ENCODE measurements at regions not wholly inside any gene's neighbourhood (a gene's known extent, or its start where the extent isn't known, plus 50 kb on each side); places are given as distances from the start of the nearest gene placed in this dataset.

- H3K36me3 Mint-ChIP-seq (ENCODE audit: low read depth) = peaks cover 1% of the 10 kb centered on the region
- H3K4me1 ChIP-seq (ENCODE audit: insufficient read depth) = no peaks in the 10 kb centered on the region
- H3K9me3 Mint-ChIP-seq = peaks cover 2% of the 10 kb centered on the region
- H3K27me3 Mint-ChIP-seq (ENCODE audit: insufficient read depth, low read depth, poor library complexity) = no peaks in the 10 kb centered on the region
- H2AFZ ChIP-seq = no peak overlapping the region
- H3K4me2 ChIP-seq = no peak overlapping the region
- H3K4me3 ChIP-seq = no peak overlapping the region
- no peak for ATAC-seq
- H3K79me2 ChIP-seq (replicated peaks; ENCODE audit: insufficient read depth) = no peaks in the 10 kb centered on the region
- peaks cover 13% of the 10 kb centered on the region for H3K9me2 ChIP-seq (ENCODE audit: insufficient read depth)
- TF ChIP-seq STAT1 (IDR thresholded peaks at IDR 0.05; ENCODE audit: unreplicated experiment) = no peak
- TF ChIP-seq CREB1 (CRISPR knock-in tag; IDR thresholded peaks at IDR 0.05; ENCODE audit: low read depth) = no peak
- TF ChIP-seq REST (IDR thresholded peaks at IDR 0.05; ENCODE audit: unreplicated experiment) = no peak
- no peak for TF ChIP-seq CTCF (conservative IDR thresholded peaks at IDR 0.05; ENCODE audit: low read depth in 2 of 2)
- TF ChIP-seq EZH2 (IDR thresholded peaks at IDR 0.05; ENCODE audit: low read depth, unreplicated experiment) = no peak
- no peak for TF ChIP-seq NANOG (IDR thresholded peaks at IDR 0.05; ENCODE audit: borderline replicate concordance)
- no peak for TF ChIP-seq POLR2AphosphoS5 (IDR thresholded peaks at IDR 0.05; ENCODE audit: low read depth)
- no peak for TF ChIP-seq EZH2phosphoT487 (IDR thresholded peaks at IDR 0.05; ENCODE audit: unreplicated experiment)
- no peaks in the 10 kb centered on the region for H4K20me1 ChIP-seq (replicated peaks; ENCODE audit: insufficient read depth)
- no peaks in the 10 kb centered on the region for H3K4me1 Mint-ChIP-seq
- no peak overlapping the region for H3K27ac Mint-ChIP-seq
- no peaks in the 10 kb centered on the region for H3K27me3 ChIP-seq (ENCODE audit: insufficient read depth)
- H3K27ac ChIP-seq (ENCODE audit: low read depth) = no peak overlapping the region
- H3F3A ChIP-seq (replicated peaks; ENCODE audit: low read depth) = no peaks in the 10 kb centered on the region
- DNase-seq (ENCODE audit: low spot score) = no peak
- H3K4me3 Mint-ChIP-seq = no peak overlapping the region
- H3K36me3 ChIP-seq (ENCODE audit: insufficient read depth) = no peaks in the 10 kb centered on the region
These were observed 402.6 kb downstream of the BCKDHB start for GRCh38 chr6:80508885-80509630.

- peaks cover 6% of the 10 kb centered on the region; the same call in 1 of the 2 replicates for H3K4me1 ChIP-seq (ENCODE audit: insufficient read depth)
- no peak overlapping the region for H3K4me3 Mint-ChIP-seq
- TF ChIP-seq REST (IDR thresholded peaks at IDR 0.05; ENCODE audit: unreplicated experiment) = no peak
- TF ChIP-seq EZH2phosphoT487 (IDR thresholded peaks at IDR 0.05; ENCODE audit: unreplicated experiment) = no peak
- no peak for TF ChIP-seq STAT1 (IDR thresholded peaks at IDR 0.05; ENCODE audit: unreplicated experiment)
- no peak for TF ChIP-seq ZNF331 (CRISPR knock-in tag; IDR thresholded peaks at IDR 0.05; ENCODE audit: low read depth)
- no peak for TF ChIP-seq POLR2AphosphoS5 (IDR thresholded peaks at IDR 0.05; ENCODE audit: low read depth)
- TF ChIP-seq EZH2 (IDR thresholded peaks at IDR 0.05; ENCODE audit: low read depth, unreplicated experiment) = no peak
- no peak for TF ChIP-seq JUNB (IDR thresholded peaks at IDR 0.05; ENCODE audit: unreplicated experiment)
- TF ChIP-seq CTCF (conservative IDR thresholded peaks at IDR 0.05; ENCODE audit: low read depth in 2 of 2) = no peak
These were observed 398.4 kb downstream of the BCKDHB start for GRCh38 chr6:80504882-80505281.

More at GRCh38 chr6:80504882-80505281, 398.4 kb downstream of the BCKDHB start:
- Histone ChIP-seq H3K79me2 (replicated peaks; ENCODE audit: insufficient read depth) (no peaks in the 10 kb centered on the region), H3K36me3 (ENCODE audit: insufficient read depth) (no peaks in the 10 kb centered on the region), H3K27ac (ENCODE audit: low read depth) (no peak overlapping the region), H3F3A (replicated peaks; ENCODE audit: low read depth) (no peaks in the 10 kb centered on the region), H3K9me2 (ENCODE audit: insufficient read depth) (peaks cover 16% of the 10 kb centered on the region), H3K4me3 (no peak overlapping the region), H3K4me2 (no peak overlapping the region), H3K27me3 (ENCODE audit: insufficient read depth) (no peaks in the 10 kb centered on the region), H2AFZ (no peak overlapping the region), H4K20me1 (replicated peaks; ENCODE audit: insufficient read depth) (no peaks in the 10 kb centered on the region)
- no peak for DNase-seq (ENCODE audit: low spot score)
- no peaks in the 10 kb centered on the region for H3K9me3 Mint-ChIP-seq
- H3K27ac Mint-ChIP-seq = no peak overlapping the region
- ATAC-seq = no peak
- no peaks in the 10 kb centered on the region for H3K27me3 Mint-ChIP-seq (ENCODE audit: insufficient read depth, low read depth, poor library complexity)
- no peaks in the 10 kb centered on the region for H3K36me3 Mint-ChIP-seq (ENCODE audit: low read depth)
- peaks cover 6% of the 10 kb centered on the region; the same call in 2 of the 3 replicates for H3K4me1 Mint-ChIP-seq

Measured in GM23338 (cell line).